HepG2 (cell line): ENCODE measurements at regions not wholly inside any gene's neighbourhood (a gene's known extent, or its start where the extent isn't known, plus 50 kb on each side); places are given as distances from the start of the nearest gene placed in this dataset.

Experiments
- ATAC-seq: fragments of 200-7000 bp; cut with Tn5 transposase; 3 replicates; pipeline ENCODE4 v1.9.1; 2020; ENCODE audit warnings: mild to moderate bottlenecking, moderate library complexity
- BruUV-seq: library from RNA; stranded (reverse); fragments of 400-500 nt; replicated peaks from 2 replicates; lab custom pipeline; 2021; lab: Mats Ljungman, UMichigan
- CTCF ChIA-PET: fragments of 300-600 bp; formaldehyde crosslinking; extraction: SDS; loops from one replicate; lab custom pipeline; 2021; ENCODE audit warnings: low total read pairs, inconsistent platforms, low intra/inter-chr PET ratio; lab: Yijun Ruan, JAX
- POLR2A ChIA-PET: fragments of 350-600 bp; sonication (Branson Sonifier 250); formaldehyde crosslinking; loops from one replicate; lab custom pipeline; 2020; ENCODE audit warnings: antibody characterized with exemption, inconsistent platforms; lab: Yijun Ruan, JAX
- DNase-seq: peaks from one replicate; pipeline ENCODE4 v3.0.0-alpha.2; 2015; ENCODE audit warnings: low spot score
- FAIRE-seq: peaks from 3 replicates; lab custom pipeline; 2011; peaks lifted over from hg19 to GRCh38; lab: Jason Lieb, UNC
- H2AFZ ChIP-seq: one replicate; pipeline ENCODE4 v1.6.1; 2011; ENCODE audit warnings: low read length, inconsistent platforms
- H3K27ac ChIP-seq: fragments of 300-600 bp; 3 replicates; pipeline ENCODE4 v1.8.0; 2011; ENCODE audit warnings: mixed run types, mild to moderate bottlenecking, mixed read lengths, low read length, inconsistent platforms; ENCODE audit not compliant: insufficient read depth; ENCODE audit errors: extremely low read length
- H3K27me3 ChIP-seq, 2 experiments: fragments of 200-600 bp in 1 of 2; 2 replicates in 1 of 2; 3 replicates in 1 of 2; pipeline versions ENCODE4 v1.6.0 to v1.8.0; 2011; ENCODE audit warnings: low read length in 2 of 2, mild to moderate bottlenecking in 2 of 2, moderate library complexity in 2 of 2, inconsistent platforms in 1 of 2; ENCODE audit not compliant: insufficient read depth in 2 of 2, control insufficient read depth in 1 of 2
- H3K36me3 ChIP-seq, 2 experiments: fragments of 200-600 bp in 1 of 2; replicated peaks in 1 of 2; 2 replicates in 1 of 2; 3 replicates in 1 of 2; pipeline versions ENCODE4 v1.5.1 to v1.8.0; 2011; ENCODE audit warnings: low read length in 2 of 2, inconsistent platforms in 1 of 2; ENCODE audit not compliant: insufficient read depth in 2 of 2, control insufficient read depth in 1 of 2
- H3K4me1 ChIP-seq: 2 replicates; pipeline ENCODE4 v1.5.1; 2012; ENCODE audit warnings: low read length, inconsistent platforms; ENCODE audit not compliant: insufficient read depth
- H3K4me2 ChIP-seq: 2 replicates; pipeline ENCODE4 v1.6.0; 2011; ENCODE audit warnings: low read depth, low read length, inconsistent platforms
- H3K4me3 ChIP-seq, 3 experiments: fragments of 200-600 bp in 1 of 3; sonication (generic), shearing (Covaris generic) in 1 of 3; replicated peaks in 1 of 3; 2 replicates each; pipeline ENCODE4 v1.5.1; 2011 to 2016; ENCODE audit warnings: low read length in 3 of 3, inconsistent platforms in 2 of 3, low read depth in 2 of 3, mild to moderate bottlenecking in 2 of 3, control low read depth in 1 of 3, mixed read lengths in 1 of 3; ENCODE audit not compliant: insufficient read depth in 1 of 3
- H3K79me2 ChIP-seq: one replicate; pipeline ENCODE4 v1.6.1; 2011; ENCODE audit warnings: low read length, inconsistent platforms; ENCODE audit not compliant: insufficient read depth
- H3K9ac ChIP-seq: 2 replicates; pipeline ENCODE4 v1.6.0; 2011; ENCODE audit warnings: mild to moderate bottlenecking, low read depth, low read length, inconsistent platforms; ENCODE audit not compliant: insufficient read depth
- H3K9me3 ChIP-seq: 2 replicates; pipeline ENCODE4 v1.5.1; 2012; ENCODE audit warnings: mild to moderate bottlenecking, low read length
- H4K20me1 ChIP-seq: 2 replicates; pipeline ENCODE4 v1.6.0; 2011; ENCODE audit warnings: inconsistent platforms, mild to moderate bottlenecking, low read length, moderate library complexity; ENCODE audit not compliant: insufficient read depth
- ARID4A ChIP-seq: sonication (generic); formaldehyde crosslinking; IDR thresholded peaks from 2 replicates; pipeline ENCODE4 v1.5.0; 2020; ENCODE audit warnings: mild to moderate bottlenecking, missing genetic modification reagents, borderline replicate concordance
- BATF2 ChIP-seq: sonication (generic); formaldehyde crosslinking; IDR thresholded peaks from 2 replicates; pipeline ENCODE4 v1.8.0; 2022; ENCODE audit warnings: mild to moderate bottlenecking, missing genetic modification reagents, moderate library complexity
- NFE2L2 ChIP-seq: fragments of 150-350 bp; IDR thresholded peaks from 2 replicates; pipeline ENCODE4 v1.6.1; 2014; ENCODE audit warnings: low read length
- SAP130 ChIP-seq: IDR thresholded peaks from 2 replicates; pipeline ENCODE4 v1.6.1; 2016; ENCODE audit warnings: low read depth
- ZBTB3 ChIP-seq: sonication (generic); formaldehyde crosslinking; IDR thresholded peaks from 2 replicates; pipeline ENCODE4 v1.4.0; 2020; ENCODE audit warnings: low read depth, mild to moderate bottlenecking, moderate library complexity, missing genetic modification reagents, borderline replicate concordance
- ZNF484 ChIP-seq: sonication (generic); formaldehyde crosslinking; IDR thresholded peaks from 2 replicates; pipeline ENCODE4 v1.5.1; 2020; ENCODE audit warnings: mild to moderate bottlenecking, low read depth, missing genetic modification reagents, borderline replicate concordance
- ZNF740 ChIP-seq: sonication (generic); formaldehyde crosslinking; IDR thresholded peaks from 2 replicates; pipeline ENCODE4 v1.4.0; 2020; ENCODE audit warnings: missing genetic modification reagents
- ZNF841 ChIP-seq: sonication (generic); formaldehyde crosslinking; IDR thresholded peaks from 2 replicates; pipeline ENCODE4 v1.8.1; 2023; ENCODE audit warnings: missing genetic modification reagents, borderline replicate concordance
- WGBS: methylation state at CpG from one replicate; pipeline ENCODE4 v1.1.6; 2017; ENCODE audit warnings: low lambda C conversion rate; 5-methylcytosine and 5-hydroxymethylcytosine counted together
- in situ Hi-C: cut with HindIII; loops from 2 replicates; pipeline ENCODE4 v1.10.0; 2017; ENCODE audit warnings: low pct_unique_long_range_greater_than_20kb; ENCODE audit not compliant: extremely low pct_ligation_motif_present
- intact Hi-C: fragments of 100-400 bp; cut with micrococcal nuclease; formaldehyde crosslinking; loops from one replicate; pipeline ENCODE4 v1.10.0; 2022; ENCODE audit not compliant: unreplicated experiment

- FAIRE-seq (no peak), ATAC-seq (no peak), DNase-seq (no peak)
- ChIA-PET CTCF (no interaction called here), POLR2A (no interaction called here)
- no peak overlapping the region for H3K4me2 ChIP-seq
- no peaks in the 10 kb centered on the region for H3K9me3 ChIP-seq
- BruUV-seq = no TSS peak
- H3K79me2 ChIP-seq = no peaks in the 10 kb centered on the region
- no peaks in the 10 kb centered on the region for H4K20me1 ChIP-seq
- no peak overlapping the region for H2AFZ ChIP-seq
- H3K4me3 ChIP-seq = no peak overlapping the region
- H3K27me3 ChIP-seq = no peaks in the 10 kb centered on the region
- H3K36me3 ChIP-seq = no peaks in the 10 kb centered on the region
- no peak overlapping the region for H3K9ac ChIP-seq
- in situ Hi-C loops (no loop called here), intact Hi-C loops (no loop called here)
- WGBS = 43% methylated on average over 4 of the region's 4 CpGs
- H3K27ac ChIP-seq = no peak overlapping the region
- no peaks in the 10 kb centered on the region for H3K4me1 ChIP-seq
- no peak for TF ChIP-seq SAP130 (CRISPR knock-in tag)
Observed at GRCh38 chr3:156014489-156014888, 105.9 kb upstream of the KCNAB1 start.

GRCh38 chr3:156016902-156017301 is 103.5 kb upstream of the KCNAB1 start:
- 43% methylated on average over 4 of the region's 4 CpGs for WGBS
- in situ Hi-C loops (no loop called here), intact Hi-C loops (no loop called here)
- Histone ChIP-seq H2AFZ (no peak overlapping the region), H3K4me3 (no peak overlapping the region), H3K4me1 (no peaks in the 10 kb centered on the region), H3K36me3 (no peaks in the 10 kb centered on the region), H3K27me3 (no peaks in the 10 kb centered on the region), H3K27ac (no peak overlapping the region), H3K4me2 (no peak overlapping the region), H3K9ac (no peak overlapping the region), H3K79me2 (no peaks in the 10 kb centered on the region), H4K20me1 (no peaks in the 10 kb centered on the region), H3K9me3 (no peaks in the 10 kb centered on the region)
- DNase-seq = no peak
- ChIA-PET POLR2A (no interaction called here), CTCF (no interaction called here)
- BruUV-seq = no TSS peak
- ATAC-seq = no peak
- FAIRE-seq = no peak
- no peak for TF ChIP-seq ZBTB3 (CRISPR knock-in tag)
- no peak for TF ChIP-seq BATF2
- TF ChIP-seq NFE2L2 = no peak
- no peak for TF ChIP-seq ZNF740 (CRISPR knock-in tag)
- TF ChIP-seq ZNF841 (CRISPR knock-in tag) = no peak
- TF ChIP-seq ZNF484 (CRISPR knock-in tag) = no peak
- TF ChIP-seq ARID4A (CRISPR knock-in tag) = no peak
